GM20000 (cell line): ENCODE measurements at regions not wholly inside any gene's neighbourhood (a gene's known extent, or its start where the extent isn't known, plus 50 kb on each side); places are given as distances from the start of the nearest gene placed in this dataset.

Experiments used
- DNase-seq: peaks from one replicate; pipeline ENCODE4 v3.0.0; 2012; ENCODE audit warnings: low spot score
- CTCF ChIP-seq: IDR thresholded peaks from 2 replicates; pipeline ENCODE4 v1.5.1; 2012; ENCODE audit warnings: mild to moderate bottlenecking, control low read depth; ENCODE audit errors: extremely low read depth, missing control alignments

- TF ChIP-seq CTCF, result no peak
- DNase-seq, result no peak
Measured at GRCh38 chr4:125676583-125676982, 361.8 kb downstream of the FAT4 start.

- no peak for DNase-seq
Measured at GRCh38 chr4:125677665-125678307, 363.0 kb downstream of the FAT4 start.

GRCh38 chr4:125679989-125680388, 365.2 kb downstream of the FAT4 start:
- TF ChIP-seq CTCF, result no peak
- DNase-seq, result no peak

More at GRCh38 chr4:125677665-125678307, 363.0 kb downstream of the FAT4 start:
- no peak for TF ChIP-seq CTCF

GRCh38 chr4:125681240-125681639, 366.5 kb downstream of the FAT4 start:
- no peak for TF ChIP-seq CTCF
- no peak for DNase-seq

GRCh38 chr4:125682730-125683129, 368.0 kb downstream of the FAT4 start:
- DNase-seq, result no peak
- TF ChIP-seq CTCF, result no peak

GRCh38 chr4:125688841-125689240, 374.1 kb downstream of the FAT4 start:
- TF ChIP-seq CTCF, result no peak
- no peak for DNase-seq

- no peak for TF ChIP-seq CTCF
- no peak for DNase-seq
Measured at GRCh38 chr4:125689805-125690204, 375.1 kb downstream of the FAT4 start.
